ENCODE measurements at regions not wholly inside any gene's neighbourhood (a gene's known extent, or its start where the extent isn't known, plus 50 kb on each side); places are given as distances from the start of the nearest gene placed in this dataset.

DNA sequence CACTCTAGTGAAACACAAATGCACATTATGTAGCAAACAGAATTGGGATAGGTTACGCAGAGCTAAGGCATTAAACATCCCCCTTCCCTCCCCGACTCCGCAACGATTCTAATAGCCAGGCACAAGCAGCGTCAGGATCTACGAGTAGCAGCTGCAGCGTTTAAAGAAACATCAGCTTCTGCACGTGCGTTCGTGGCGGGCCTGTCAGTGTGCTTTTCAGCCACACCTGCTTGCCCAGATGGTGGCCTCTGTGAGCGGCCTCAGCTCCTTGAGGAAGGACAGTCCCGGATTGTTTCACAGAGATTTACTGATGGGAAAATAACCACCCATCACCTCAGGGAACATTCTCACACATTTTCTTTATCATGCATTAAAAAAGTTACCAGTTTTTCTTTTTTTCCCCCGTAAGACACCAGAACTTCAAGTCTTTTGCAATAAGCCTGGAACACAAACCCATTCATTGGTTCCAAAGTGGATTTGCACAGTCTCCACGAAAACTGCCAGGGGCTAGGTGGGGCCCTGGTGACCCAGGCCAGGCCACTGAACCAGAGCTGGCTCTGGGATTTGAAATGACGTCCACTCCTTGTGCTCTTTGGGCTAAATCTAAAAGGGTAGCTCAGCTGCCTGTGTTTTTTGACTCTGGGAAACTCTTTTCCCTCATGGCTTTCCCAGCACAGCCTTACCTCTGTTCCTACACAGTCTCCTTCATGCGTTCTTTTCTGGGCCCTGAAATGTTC is 325.5 kb downstream of the KCNRG start:
- no peaks in the 10 kb centered on the region for H3K79me2 ChIP-seq (ENCODE audit: insufficient read depth, low read length)
- H3K27me3 ChIP-seq (ENCODE audit: low read length), result no peaks in the 10 kb centered on the region
- no peaks in the 10 kb centered on the region for H3K9me3 ChIP-seq (ENCODE audit: insufficient read depth, low read length)
- no peaks in the 10 kb centered on the region for H3F3A ChIP-seq (ENCODE audit: insufficient read depth)
- H3K4me2 ChIP-seq (ENCODE audit: low read depth, low read length, poor library complexity, severe bottlenecking), result no peak overlapping the region
- H3K9ac ChIP-seq (ENCODE audit: low read length), result no peak overlapping the region
- TF ChIP-seq CTCF (IDR thresholded peaks at IDR 0.05; ENCODE audit: insufficient read depth, low read length, poor library complexity, severe bottlenecking), result no peak
- TF ChIP-seq EZH2phosphoT487 (conservative IDR thresholded peaks at IDR 0.05; ENCODE audit: low read length), result no peak
- H3K36me3 ChIP-seq (ENCODE audit: low read length), result no peaks in the 10 kb centered on the region
- no peaks in the 10 kb centered on the region for H3K9me2 ChIP-seq (replicated peaks; ENCODE audit: insufficient read depth, low read length)
- no peaks in the 10 kb centered on the region for H4K20me1 ChIP-seq (ENCODE audit: low read depth, low read length)
- H3K4me3 ChIP-seq (ENCODE audit: insufficient read depth, low read length, poor library complexity, severe bottlenecking), result no peak overlapping the region
- no peak overlapping the region for H3K27ac ChIP-seq (ENCODE audit: low read depth, low read length)
- H2AFZ ChIP-seq (ENCODE audit: low read depth, low read length, severe bottlenecking), result no peak overlapping the region

DNA sequence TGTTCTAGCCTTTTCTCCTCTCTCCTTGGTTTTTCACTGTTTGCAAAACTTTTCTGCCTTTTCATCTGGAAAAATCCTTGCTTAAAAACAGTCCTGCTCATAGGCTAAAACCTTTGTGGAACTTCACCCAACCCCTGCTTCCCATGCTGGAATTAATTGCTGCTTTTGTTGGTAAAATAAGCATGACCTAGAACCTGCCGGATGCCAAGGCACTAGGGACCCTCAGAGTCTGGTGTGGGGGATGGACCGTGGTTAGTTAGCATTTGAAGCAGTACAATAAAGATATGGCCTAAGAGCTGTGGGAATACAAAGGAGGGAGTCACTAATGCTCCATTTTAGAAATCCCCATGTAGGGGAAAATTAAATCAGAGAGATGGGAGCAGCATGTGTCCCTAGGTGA is 326.3 kb downstream of the KCNRG start:
- Histone ChIP-seq H4K20me1 (ENCODE audit: low read depth, low read length) (no peaks in the 10 kb centered on the region), H3K27me3 (ENCODE audit: low read length) (no peaks in the 10 kb centered on the region), H3K4me3 (ENCODE audit: insufficient read depth, low read length, poor library complexity, severe bottlenecking) (no peak overlapping the region), H3F3A (ENCODE audit: insufficient read depth) (no peaks in the 10 kb centered on the region), H3K79me2 (ENCODE audit: insufficient read depth, low read length) (no peaks in the 10 kb centered on the region), H3K27ac (ENCODE audit: low read depth, low read length) (no peak overlapping the region), H3K9ac (ENCODE audit: low read length) (no peak overlapping the region), H2AFZ (ENCODE audit: low read depth, low read length, severe bottlenecking) (no peak overlapping the region), H3K9me2 (replicated peaks; ENCODE audit: insufficient read depth, low read length) (no peaks in the 10 kb centered on the region), H3K9me3 (ENCODE audit: insufficient read depth, low read length) (no peaks in the 10 kb centered on the region), H3K36me3 (ENCODE audit: low read length) (no peaks in the 10 kb centered on the region), H3K4me2 (ENCODE audit: low read depth, low read length, poor library complexity, severe bottlenecking) (no peak overlapping the region)
- TF ChIP-seq CTCF (IDR thresholded peaks at IDR 0.05; ENCODE audit: insufficient read depth, low read length, poor library complexity, severe bottlenecking) (no peak), EZH2phosphoT487 (conservative IDR thresholded peaks at IDR 0.05; ENCODE audit: low read length) (no peak)

GRCh38 chr13:50344717-50345116 is 329.5 kb downstream of the KCNRG start:
- no peaks in the 10 kb centered on the region for H3K36me3 ChIP-seq (ENCODE audit: low read length)
- no peak overlapping the region for H3K9ac ChIP-seq (ENCODE audit: low read length)
- no peaks in the 10 kb centered on the region for H3K9me2 ChIP-seq (replicated peaks; ENCODE audit: insufficient read depth, low read length)
- TF ChIP-seq EZH2phosphoT487 (conservative IDR thresholded peaks at IDR 0.05; ENCODE audit: low read length) (no peak), CTCF (IDR thresholded peaks at IDR 0.05; ENCODE audit: insufficient read depth, low read length, poor library complexity, severe bottlenecking) (no peak)
- no peak overlapping the region for H3K27ac ChIP-seq (ENCODE audit: low read depth, low read length)
- H2AFZ ChIP-seq (ENCODE audit: low read depth, low read length, severe bottlenecking), result no peak overlapping the region
- no peak overlapping the region for H3K4me2 ChIP-seq (ENCODE audit: low read depth, low read length, poor library complexity, severe bottlenecking)
- H4K20me1 ChIP-seq (ENCODE audit: low read depth, low read length), result no peaks in the 10 kb centered on the region
- H3F3A ChIP-seq (ENCODE audit: insufficient read depth), result no peaks in the 10 kb centered on the region
- no peaks in the 10 kb centered on the region for H3K9me3 ChIP-seq (ENCODE audit: insufficient read depth, low read length)
- H3K27me3 ChIP-seq (ENCODE audit: low read length), result no peaks in the 10 kb centered on the region
- H3K4me3 ChIP-seq (ENCODE audit: insufficient read depth, low read length, poor library complexity, severe bottlenecking), result no peak overlapping the region
- H3K79me2 ChIP-seq (ENCODE audit: insufficient read depth, low read length), result no peaks in the 10 kb centered on the region

All from SU-DHL-6 (cell line).